ENCODE measurements at regions not wholly inside any gene's neighbourhood (a gene's known extent, or its start where the extent isn't known, plus 50 kb on each side); places are given as distances from the start of the nearest gene placed in this dataset.

DNA sequence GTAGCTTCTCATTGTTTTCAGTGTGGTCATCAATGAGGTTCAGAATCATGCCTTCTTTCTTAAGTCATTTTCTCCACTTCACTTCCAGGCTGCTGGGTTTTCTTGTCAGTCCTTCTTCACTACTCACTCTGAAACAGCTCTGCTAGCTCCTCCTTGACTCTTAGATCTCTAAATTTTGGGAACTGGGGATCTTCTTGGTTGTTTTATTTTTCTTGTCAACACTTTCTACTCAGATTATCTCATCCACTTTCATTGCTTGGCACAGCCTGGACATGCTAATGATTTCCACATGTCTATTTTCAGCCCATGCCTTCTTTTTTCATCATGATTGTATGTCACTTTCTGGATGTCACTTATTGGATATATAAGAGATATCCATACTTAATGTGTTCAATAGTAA lies 517.8 kb upstream of the DSEL start:
- H3K4me3 ChIP-seq (ENCODE audit: low read depth, low read length): no peak overlapping the region
- DNase-seq (ENCODE audit: low read depth): no peak
- TF ChIP-seq MYC (IDR thresholded peaks at IDR 0.05; ENCODE audit: low read depth, low read length) (no peak), POLR2A (IDR thresholded peaks at IDR 0.05; ENCODE audit: extremely low read depth, insufficient read length) (no peak)
- TF ChIP-seq, protein P1, sequence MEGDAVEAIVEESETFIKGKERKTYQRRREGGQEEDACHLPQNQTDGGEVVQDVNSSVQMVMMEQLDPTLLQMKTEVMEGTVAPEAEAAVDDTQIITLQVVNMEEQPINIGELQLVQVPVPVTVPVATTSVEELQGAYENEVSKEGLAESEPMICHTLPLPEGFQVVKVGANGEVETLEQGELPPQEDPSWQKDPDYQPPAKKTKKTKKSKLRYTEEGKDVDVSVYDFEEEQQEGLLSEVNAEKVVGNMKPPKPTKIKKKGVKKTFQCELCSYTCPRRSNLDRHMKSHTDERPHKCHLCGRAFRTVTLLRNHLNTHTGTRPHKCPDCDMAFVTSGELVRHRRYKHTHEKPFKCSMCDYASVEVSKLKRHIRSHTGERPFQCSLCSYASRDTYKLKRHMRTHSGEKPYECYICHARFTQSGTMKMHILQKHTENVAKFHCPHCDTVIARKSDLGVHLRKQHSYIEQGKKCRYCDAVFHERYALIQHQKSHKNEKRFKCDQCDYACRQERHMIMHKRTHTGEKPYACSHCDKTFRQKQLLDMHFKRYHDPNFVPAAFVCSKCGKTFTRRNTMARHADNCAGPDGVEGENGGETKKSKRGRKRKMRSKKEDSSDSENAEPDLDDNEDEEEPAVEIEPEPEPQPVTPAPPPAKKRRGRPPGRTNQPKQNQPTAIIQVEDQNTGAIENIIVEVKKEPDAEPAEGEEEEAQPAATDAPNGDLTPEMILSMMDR (IDR thresholded peaks at IDR 0.05; ENCODE audit: low read depth, low read length): no peak
- TF ChIP-seq, protein P2, sequence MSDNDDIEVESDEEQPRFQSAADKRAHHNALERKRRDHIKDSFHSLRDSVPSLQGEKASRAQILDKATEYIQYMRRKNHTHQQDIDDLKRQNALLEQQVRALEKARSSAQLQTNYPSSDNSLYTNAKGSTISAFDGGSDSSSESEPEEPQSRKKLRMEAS (IDR thresholded peaks at IDR 0.05; ENCODE audit: low read depth, low read length): no peak

DNA sequence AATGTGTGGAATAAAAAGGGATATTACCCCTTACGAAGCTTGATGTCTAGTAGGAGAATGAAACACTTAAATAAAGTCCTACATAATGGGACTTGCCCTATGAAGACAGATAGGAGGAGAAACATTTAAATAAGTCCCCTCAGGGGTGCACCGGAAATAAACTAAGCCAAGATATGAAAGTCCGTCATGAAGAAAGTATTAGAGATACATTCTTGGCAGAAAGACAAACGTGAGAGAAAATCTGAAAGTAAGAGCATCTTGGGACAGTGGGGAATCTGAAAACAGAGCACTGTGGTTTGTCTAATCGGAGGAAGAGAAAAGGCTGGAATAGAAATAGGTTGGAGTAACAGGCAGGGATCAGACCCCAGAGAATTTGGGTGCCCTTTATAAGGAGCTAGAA lies 516.9 kb upstream of the DSEL start:
- no peak for DNase-seq (ENCODE audit: low read depth)
- TF ChIP-seq, protein P1 (IDR thresholded peaks at IDR 0.05; ENCODE audit: low read depth, low read length): no peak
- TF ChIP-seq MYC (IDR thresholded peaks at IDR 0.05; ENCODE audit: low read depth, low read length) (no peak), POLR2A (IDR thresholded peaks at IDR 0.05; ENCODE audit: extremely low read depth, insufficient read length) (no peak)
- TF ChIP-seq, protein P2 (IDR thresholded peaks at IDR 0.05; ENCODE audit: low read depth, low read length): no peak
- no peak overlapping the region for H3K4me3 ChIP-seq (ENCODE audit: low read depth, low read length)

DNA sequence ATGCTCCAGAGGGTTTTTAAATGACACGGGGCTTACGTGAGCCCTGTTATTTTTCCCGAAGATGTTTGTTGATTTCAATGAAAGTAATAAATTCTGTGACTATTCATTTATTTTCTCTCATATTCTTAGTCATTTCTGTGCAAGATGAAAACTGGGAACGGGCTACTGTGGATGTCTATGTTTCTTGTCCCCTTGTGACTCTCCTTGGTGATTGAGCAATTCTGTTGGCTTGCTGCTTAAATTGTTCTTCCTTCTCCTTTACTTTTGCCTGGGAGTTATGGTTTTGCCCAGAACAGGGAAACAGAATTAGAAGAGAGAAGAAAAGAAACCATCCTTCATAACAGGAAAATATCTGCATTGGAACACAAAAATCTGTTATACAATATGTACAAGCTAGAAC lies 508.2 kb upstream of the DSEL start:
- DNase-seq (ENCODE audit: low read depth): no peak
- TF ChIP-seq POLR2A (IDR thresholded peaks at IDR 0.05; ENCODE audit: extremely low read depth, insufficient read length) (no peak), MYC (IDR thresholded peaks at IDR 0.05; ENCODE audit: low read depth, low read length) (no peak)
- TF ChIP-seq, protein P2 (IDR thresholded peaks at IDR 0.05; ENCODE audit: low read depth, low read length): no peak
- TF ChIP-seq, protein P1 (IDR thresholded peaks at IDR 0.05; ENCODE audit: low read depth, low read length): no peak
- no peak overlapping the region for H3K4me3 ChIP-seq (ENCODE audit: low read depth, low read length)

DNA sequence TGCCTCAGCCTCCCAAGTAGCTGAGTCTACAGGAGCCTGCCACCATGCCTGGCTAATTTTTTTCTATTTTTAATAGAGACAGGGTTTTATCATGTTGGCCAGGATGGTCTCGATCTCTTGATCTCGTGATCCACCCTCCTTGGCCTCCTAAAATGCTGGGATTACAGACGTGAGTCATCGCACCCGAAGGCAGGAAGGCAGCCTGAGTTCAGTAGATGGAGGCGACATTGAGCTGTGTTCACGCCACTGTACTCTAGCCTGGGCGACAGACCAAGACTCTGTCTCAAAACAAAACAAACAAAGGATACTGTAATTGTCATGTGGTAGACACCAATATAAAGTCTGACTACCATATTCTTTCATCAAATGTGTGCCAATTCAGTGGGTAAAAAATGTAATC lies 500.9 kb upstream of the DSEL start:
- TF ChIP-seq, protein P2 (IDR thresholded peaks at IDR 0.05; ENCODE audit: low read depth, low read length): no peak
- TF ChIP-seq, protein P1 (IDR thresholded peaks at IDR 0.05; ENCODE audit: low read depth, low read length): no peak
- no peak for TF ChIP-seq POLR2A (IDR thresholded peaks at IDR 0.05; ENCODE audit: extremely low read depth, insufficient read length)
- no peak for TF ChIP-seq MYC (IDR thresholded peaks at IDR 0.05; ENCODE audit: low read depth, low read length)
- DNase-seq (ENCODE audit: low read depth): no peak
- no peak overlapping the region for H3K4me3 ChIP-seq (ENCODE audit: low read depth, low read length)

DNA sequence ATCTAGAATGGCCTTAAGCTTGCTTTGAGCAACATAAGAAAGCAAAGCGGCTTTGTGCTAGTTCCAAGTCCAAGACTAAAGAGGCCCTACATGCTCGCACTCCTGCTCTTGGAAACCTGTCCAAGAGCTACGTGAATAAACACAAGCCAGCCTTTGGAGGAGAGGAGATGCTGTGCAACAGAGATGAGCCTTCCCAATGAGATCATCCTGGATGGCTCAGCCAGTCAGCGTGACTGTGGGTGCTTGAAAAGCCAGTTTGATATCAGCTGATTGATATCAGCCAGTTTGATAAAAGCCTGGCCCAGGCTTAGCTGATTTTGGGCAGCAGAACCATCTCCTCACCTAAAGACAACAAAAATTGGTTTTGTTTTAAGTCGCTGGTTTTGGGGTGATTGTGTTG lies 481.0 kb upstream of the DSEL start:
- TF ChIP-seq POLR2A (IDR thresholded peaks at IDR 0.05; ENCODE audit: extremely low read depth, insufficient read length) (no peak), MYC (IDR thresholded peaks at IDR 0.05; ENCODE audit: low read depth, low read length) (no peak)
- TF ChIP-seq, protein P2 (IDR thresholded peaks at IDR 0.05; ENCODE audit: low read depth, low read length): no peak
- TF ChIP-seq, protein P1 (IDR thresholded peaks at IDR 0.05; ENCODE audit: low read depth, low read length): no peak
- H3K4me3 ChIP-seq (ENCODE audit: low read depth, low read length): no peak overlapping the region
- DNase-seq (ENCODE audit: low read depth): no peak

DNA sequence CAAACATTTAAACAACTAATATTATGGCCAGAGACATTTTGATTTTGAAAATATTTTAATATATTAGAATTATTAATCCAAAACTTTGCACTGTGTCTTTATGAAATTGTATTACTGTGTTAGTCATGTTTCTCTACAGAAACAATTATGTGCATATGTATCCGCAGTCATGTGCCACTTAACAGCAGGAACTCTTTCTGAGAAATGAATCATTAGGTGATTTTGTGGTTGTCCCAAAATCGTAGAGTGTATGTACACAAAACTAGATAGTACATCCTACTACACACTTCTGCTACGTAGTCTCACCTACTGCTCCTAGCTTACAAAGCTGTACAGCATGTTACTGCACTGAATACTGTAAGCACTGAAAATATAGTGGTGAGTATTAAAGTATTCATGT lies 479.2 kb upstream of the DSEL start:
- no peak overlapping the region for H3K4me3 ChIP-seq (ENCODE audit: low read depth, low read length)
- no peak for DNase-seq (ENCODE audit: low read depth)
- TF ChIP-seq POLR2A (IDR thresholded peaks at IDR 0.05; ENCODE audit: extremely low read depth, insufficient read length): no peak
- TF ChIP-seq MYC (IDR thresholded peaks at IDR 0.05; ENCODE audit: low read depth, low read length): no peak
- TF ChIP-seq, protein P1 (IDR thresholded peaks at IDR 0.05; ENCODE audit: low read depth, low read length): no peak
- TF ChIP-seq, protein P2 (IDR thresholded peaks at IDR 0.05; ENCODE audit: low read depth, low read length): no peak
